Testis (tissue), 2 donors: ENCODE measurements at regions not wholly inside any gene's neighbourhood (a gene's known extent, or its start where the extent isn't known, plus 50 kb on each side); places are given as distances from the start of the nearest gene placed in this dataset.

Experiments used
- DNase-seq: peaks from one replicate; pipeline ENCODE4 v3.0.0-alpha.2; 2019
- H3K27ac ChIP-seq, 2 donors: fragments of 200-600 bp; sonication (generic); one replicate each; pipeline ENCODE4 v1.5.1; 2019
- H3K27me3 ChIP-seq: fragments of 200-600 bp; sonication (generic); one replicate; pipeline ENCODE4 v1.5.1; 2019
- H3K36me3 ChIP-seq: fragments of 200-600 bp; sonication (generic); one replicate; pipeline ENCODE4 v1.5.1; 2017; ENCODE audit warnings: low read depth; ENCODE audit errors: missing control alignments
- H3K4me1 ChIP-seq: fragments of 200-600 bp; sonication (generic); one replicate; pipeline ENCODE4 v1.5.1; 2019
- H3K4me3 ChIP-seq, 2 donors: fragments of 200-600 bp; sonication (generic); one replicate each; pipeline ENCODE4 v1.5.1; 2017 to 2019
- H3K9me3 ChIP-seq: fragments of 200-600 bp; sonication (generic); one replicate; pipeline ENCODE4 v1.5.1; 2017
- POLR2A ChIP-seq: fragments of 450-650 bp; IDR thresholded peaks from one replicate; pipeline ENCODE4 v1.6.1; 2017; ENCODE audit warnings: antibody characterized with exemption, mild to moderate bottlenecking, moderate library complexity
- WGBS, 2 donors: methylation state at CpG; one replicate each; pipeline ENCODE4 v1.1.5; 2018; 5-methylcytosine and 5-hydroxymethylcytosine counted together
- intact Hi-C: fragments of 100-400 bp; cut with DNase I; formaldehyde crosslinking; loops from one replicate; pipeline ENCODE4 v1.15.1; 2023; ENCODE audit warnings: low total_unique reads
- TF ChIP-seq, protein P1 (sequence below), 3 experiments: fragments of 450-650 bp in 2 of 3; fragments of 200-600 bp in 1 of 3; sonication (generic) in 1 of 3; IDR thresholded peaks; one replicate each; pipeline ENCODE4 v1.5.1; 2016 to 2019; ENCODE audit warnings: antibody characterized with exemption in 3 of 3, mild to moderate bottlenecking in 2 of 3, moderate library complexity in 1 of 3

DNA sequence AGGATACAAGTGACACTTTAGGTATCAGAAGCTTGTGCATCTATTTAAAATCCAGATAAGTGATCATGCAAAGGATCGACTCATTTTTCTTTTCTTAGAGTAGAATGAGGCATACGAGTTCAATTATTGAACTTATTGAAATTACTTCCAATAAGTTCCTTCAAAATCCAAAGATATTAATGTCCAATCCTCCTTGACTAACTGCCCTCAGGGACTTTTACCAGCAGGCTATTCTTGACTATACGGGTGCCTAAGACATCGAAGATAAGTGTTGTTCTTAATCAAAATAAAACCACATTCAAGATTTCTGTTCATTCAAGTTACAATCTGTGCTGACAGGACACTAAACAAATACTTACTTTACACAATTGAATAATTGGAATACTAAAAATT lies 74.5 kb upstream of the SP4 start:
- H3K9me3 ChIP-seq: no peaks in the 10 kb centered on the region
- TF ChIP-seq POLR2A: no peak
- TF ChIP-seq, protein P1, sequence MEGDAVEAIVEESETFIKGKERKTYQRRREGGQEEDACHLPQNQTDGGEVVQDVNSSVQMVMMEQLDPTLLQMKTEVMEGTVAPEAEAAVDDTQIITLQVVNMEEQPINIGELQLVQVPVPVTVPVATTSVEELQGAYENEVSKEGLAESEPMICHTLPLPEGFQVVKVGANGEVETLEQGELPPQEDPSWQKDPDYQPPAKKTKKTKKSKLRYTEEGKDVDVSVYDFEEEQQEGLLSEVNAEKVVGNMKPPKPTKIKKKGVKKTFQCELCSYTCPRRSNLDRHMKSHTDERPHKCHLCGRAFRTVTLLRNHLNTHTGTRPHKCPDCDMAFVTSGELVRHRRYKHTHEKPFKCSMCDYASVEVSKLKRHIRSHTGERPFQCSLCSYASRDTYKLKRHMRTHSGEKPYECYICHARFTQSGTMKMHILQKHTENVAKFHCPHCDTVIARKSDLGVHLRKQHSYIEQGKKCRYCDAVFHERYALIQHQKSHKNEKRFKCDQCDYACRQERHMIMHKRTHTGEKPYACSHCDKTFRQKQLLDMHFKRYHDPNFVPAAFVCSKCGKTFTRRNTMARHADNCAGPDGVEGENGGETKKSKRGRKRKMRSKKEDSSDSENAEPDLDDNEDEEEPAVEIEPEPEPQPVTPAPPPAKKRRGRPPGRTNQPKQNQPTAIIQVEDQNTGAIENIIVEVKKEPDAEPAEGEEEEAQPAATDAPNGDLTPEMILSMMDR (IDR thresholded peaks at IDR 0.05): no peak
- H3K4me1 ChIP-seq: no peaks in the 10 kb centered on the region
- no peak overlapping the region for H3K27ac ChIP-seq
- no peaks in the 10 kb centered on the region for H3K36me3 ChIP-seq
- WGBS, 2 donors: 86 to 87% methylated on average over 4 of the region's 4 CpGs
- H3K4me3 ChIP-seq: no peak overlapping the region
- DNase-seq: no peak
- intact Hi-C loops: no loop called here
- H3K27me3 ChIP-seq: no peaks in the 10 kb centered on the region

DNA sequence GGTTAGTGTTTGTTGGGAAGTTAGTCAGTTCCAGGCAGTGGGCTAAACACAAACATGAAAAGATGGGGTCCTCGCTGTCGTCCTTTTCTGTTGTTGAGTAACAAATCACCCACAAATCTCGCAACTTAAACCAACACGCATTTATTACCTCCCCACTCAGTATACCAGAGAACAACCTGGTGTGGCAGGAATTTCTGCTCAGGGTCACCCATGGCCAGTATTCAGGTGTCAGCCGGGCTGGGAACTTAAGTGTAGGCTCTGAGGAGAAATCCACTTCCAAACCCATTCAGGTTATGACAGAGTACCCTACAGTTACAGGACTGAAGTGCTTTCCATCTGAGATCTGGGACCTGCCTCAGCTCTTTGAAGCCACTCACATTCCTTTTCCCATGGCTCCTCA lies 73.6 kb upstream of the SP4 start:
- TF ChIP-seq, protein P1 (IDR thresholded peaks at IDR 0.05): no peak
- TF ChIP-seq POLR2A: no peak
- no peak overlapping the region for H3K27ac ChIP-seq
- H3K36me3 ChIP-seq: no peaks in the 10 kb centered on the region
- intact Hi-C loops: no loop called here
- H3K9me3 ChIP-seq: no peaks in the 10 kb centered on the region
- 89 to 95% methylated on average over 5 of the region's 5 CpGs for WGBS, 2 donors
- no peak overlapping the region for H3K4me3 ChIP-seq
- H3K4me1 ChIP-seq: no peaks in the 10 kb centered on the region
- no peaks in the 10 kb centered on the region for H3K27me3 ChIP-seq
- DNase-seq: no peak

GRCh38 chr7:21355406-21355874 lies 72.4 kb upstream of the SP4 start:
- intact Hi-C loops: no loop called here
- Histone ChIP-seq H3K27ac (no peak overlapping the region), H3K9me3 (no peaks in the 10 kb centered on the region), H3K27me3 (no peaks in the 10 kb centered on the region), H3K4me1 (no peaks in the 10 kb centered on the region), H3K36me3 (no peaks in the 10 kb centered on the region), H3K4me3 (no peak overlapping the region)
- TF ChIP-seq, protein P1 (IDR thresholded peaks at IDR 0.05): no peak
- TF ChIP-seq POLR2A: no peak
- no peak for DNase-seq
- WGBS, 2 donors: 72 to 84% methylated on average over 2 of the region's 2 CpGs

- Histone ChIP-seq H3K9me3 (no peaks in the 10 kb centered on the region), H3K36me3 (no peaks in the 10 kb centered on the region), H3K4me3 (no peak overlapping the region), H3K27ac (no peak overlapping the region), H3K27me3 (no peaks in the 10 kb centered on the region), H3K4me1 (no peaks in the 10 kb centered on the region)
- intact Hi-C loops: no loop called here
- TF ChIP-seq POLR2A: no peak
- TF ChIP-seq, protein P1 (IDR thresholded peaks at IDR 0.05): no peak
- DNase-seq: no peak
These were observed 71.3 kb upstream of the SP4 start for GRCh38 chr7:21356616-21357015.
